GM13976 (cell line): ENCODE measurements at regions not wholly inside any gene's neighbourhood (a gene's known extent, or its start where the extent isn't known, plus 50 kb on each side); places are given as distances from the start of the nearest gene placed in this dataset.
A peak's percentile ranks its signal among the peaks of the same experiment; 100 is the strongest.

ENCODE experiments used
- DNase-seq: peaks from one replicate; pipeline ENCODE4 v3.0.0; 2012; ENCODE audit warnings: low spot score
- CTCF ChIP-seq: IDR thresholded peaks from 2 replicates; pipeline ENCODE4 v1.5.1; 2012; ENCODE audit warnings: borderline replicate concordance, mild to moderate bottlenecking; ENCODE audit not compliant: insufficient read depth; ENCODE audit errors: extremely low read depth, missing control alignments, control extremely low read depth
- in situ Hi-C: fragments of 300-500 bp; cut with MboI; formaldehyde crosslinking; loops from one replicate; pipeline ENCODE4 v1.12.0; 2022; ENCODE audit warnings: low sequenced_read_pairs, mixed read lengths, inconsistent platforms; ENCODE audit not compliant: unreplicated experiment

DNA sequence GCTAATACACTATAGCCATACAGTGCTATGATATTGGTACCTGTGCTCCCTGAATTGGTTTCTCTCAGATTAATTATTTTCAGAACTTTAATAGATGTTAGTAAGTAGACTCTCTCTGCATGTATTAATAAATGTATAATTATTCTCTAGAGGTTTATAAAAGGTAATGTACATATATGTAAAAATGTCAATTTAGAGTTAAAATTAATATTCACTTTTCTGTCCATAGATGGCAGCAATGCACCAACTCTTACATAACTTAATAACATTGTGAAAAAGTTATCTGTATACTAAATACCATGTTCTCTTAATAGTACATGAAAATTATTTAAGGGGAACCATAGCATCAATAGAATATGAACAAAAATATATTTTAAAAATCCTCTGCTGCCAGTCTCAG is 515.0 kb upstream of the KLHL1 start:
- TF ChIP-seq CTCF: no peak
- DNase-seq: peak; percentile 26
- in situ Hi-C loops: no loop called here

- no peak for TF ChIP-seq CTCF
- DNase-seq: no peak
- in situ Hi-C loops: no loop called here
These were observed 514.5 kb upstream of the KLHL1 start for GRCh38 chr13:70622796-70623195.

DNA sequence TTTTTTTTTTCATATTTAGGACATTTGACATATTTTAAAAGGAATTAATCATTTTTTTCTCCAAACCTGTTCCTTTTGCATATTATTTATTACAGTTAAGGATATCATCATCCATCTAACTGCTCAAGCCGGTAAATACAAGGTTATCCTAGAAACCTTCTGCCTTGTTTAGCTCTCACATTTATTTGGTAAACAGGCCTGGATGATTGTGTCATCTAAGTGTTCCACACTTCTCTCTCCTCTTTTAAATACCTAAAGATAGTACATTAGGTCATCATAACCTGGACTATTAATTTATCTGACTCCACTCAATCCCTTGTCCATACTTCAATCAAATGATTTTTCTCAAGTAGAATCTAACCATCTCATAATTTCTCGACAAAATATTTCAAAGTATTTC is 511.7 kb upstream of the KLHL1 start:
- DNase-seq: no peak
- TF ChIP-seq CTCF: no peak
- in situ Hi-C loops: no loop called here

DNA sequence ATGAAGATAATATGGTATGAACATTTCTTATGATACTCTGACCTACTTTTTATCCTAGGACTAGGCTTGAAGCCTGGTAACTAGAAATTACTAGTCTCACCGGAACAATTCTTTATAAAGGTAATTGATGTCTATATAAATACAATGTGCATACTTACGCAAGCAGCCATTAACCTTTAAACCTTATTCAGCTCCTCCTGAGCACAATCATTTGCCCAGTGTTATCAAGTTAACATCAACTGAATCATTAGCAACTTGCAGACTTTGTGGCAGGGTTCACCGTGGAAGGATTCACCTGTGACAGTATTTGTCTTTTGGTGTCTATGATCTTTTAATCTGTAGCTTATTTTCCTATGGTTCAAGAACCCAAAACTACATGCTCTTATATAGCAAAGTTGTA is 508.6 kb upstream of the KLHL1 start:
- TF ChIP-seq CTCF: no peak
- in situ Hi-C loops: no loop called here

DNA sequence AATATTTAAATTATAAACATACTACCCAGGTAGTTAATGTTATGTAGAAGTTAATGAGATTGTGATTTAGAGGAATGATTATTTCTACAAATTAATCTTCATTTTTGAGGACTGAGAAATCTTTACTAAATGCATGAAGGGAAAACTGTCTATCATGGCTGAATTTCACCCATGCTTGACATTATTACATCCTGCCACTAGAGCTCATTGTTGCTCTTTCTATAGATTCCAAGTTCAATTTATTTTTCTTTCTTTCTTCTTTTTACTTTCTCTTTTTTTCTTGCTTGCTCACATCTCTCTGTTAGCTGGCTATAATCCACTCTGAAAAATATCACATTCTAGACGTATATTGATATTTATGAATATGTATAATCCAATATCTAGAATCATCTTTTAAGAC is 505.0 kb upstream of the KLHL1 start:
- DNase-seq: no peak
- TF ChIP-seq CTCF: no peak
- in situ Hi-C loops: no loop called here

More for the DNA sequence above, 508.6 kb upstream of the KLHL1 start:
- no peak for DNase-seq

GRCh38 chr13:70612881-70613280 is 504.6 kb upstream of the KLHL1 start:
- in situ Hi-C loops: no loop called here
- no peak for TF ChIP-seq CTCF
- no peak for DNase-seq

- TF ChIP-seq CTCF: no peak
- in situ Hi-C loops: no loop called here
- no peak for DNase-seq
These were observed 496.2 kb upstream of the KLHL1 start for GRCh38 chr13:70604448-70604847.
